WTC11 (cell line): ENCODE measurements at regions not wholly inside any gene's neighbourhood (a gene's known extent, or its start where the extent isn't known, plus 50 kb on each side); places are given as distances from the start of the nearest gene placed in this dataset.

Experiments used
- ATAC-seq: fragments of 200-7000 bp; cut with Tn5 transposase; 2 replicates; pipeline ENCODE4 v1.10.0; 2021; ENCODE audit warnings: mild to moderate bottlenecking, moderate library complexity
- CTCF ChIA-PET: fragments of 300-600 bp; sonication (Branson Sonifier 250); formaldehyde crosslinking; loops from one replicate; lab custom pipeline; 2021; ENCODE audit warnings: antibody characterized with exemption; lab: Charles Lee
- POLR2A ChIA-PET: fragments of 350-600 bp; sonication (Branson Sonifier 250); formaldehyde crosslinking; loops from one replicate; lab custom pipeline; 2021; ENCODE audit warnings: antibody characterized with exemption; lab: Charles Lee
- DNase-seq: peaks from one replicate; pipeline ENCODE4 v3.0.0; 2021; ENCODE audit warnings: low spot score
- H3K27ac Mint-ChIP-seq: 2 replicates; pipeline ENCODE4 v1.8.0; 2021; ENCODE audit warnings: mixed read lengths
- H3K27me3 Mint-ChIP-seq: 2 replicates; pipeline ENCODE4 v1.8.0; 2021; ENCODE audit warnings: low read depth, mild to moderate bottlenecking, moderate library complexity, mixed read lengths
- H3K36me3 Mint-ChIP-seq: 2 replicates; pipeline ENCODE4 v1.8.0; 2021; ENCODE audit warnings: mixed read lengths
- H3K4me1 Mint-ChIP-seq: 2 replicates; pipeline ENCODE4 v1.8.0; 2022; ENCODE audit warnings: mixed read lengths
- H3K4me3 Mint-ChIP-seq: 2 replicates; pipeline ENCODE4 v1.8.0; 2021; ENCODE audit warnings: mild to moderate bottlenecking, moderate library complexity, mixed read lengths
- H3K9me3 Mint-ChIP-seq: 2 replicates; pipeline ENCODE4 v1.8.0; 2021; ENCODE audit warnings: mixed read lengths
- CBFB ChIP-seq: sonication (generic); formaldehyde crosslinking; IDR thresholded peaks from 2 replicates; pipeline ENCODE4 v1.8.1; 2022; ENCODE audit warnings: mild to moderate bottlenecking, low read depth, missing genetic modification reagents
- CREB1 ChIP-seq: sonication (generic); formaldehyde crosslinking; IDR thresholded peaks from 2 replicates; pipeline ENCODE4 v1.8.0; 2023; ENCODE audit warnings: mild to moderate bottlenecking, missing genetic modification reagents
- ELF4 ChIP-seq: sonication (generic); formaldehyde crosslinking; IDR thresholded peaks from 2 replicates; pipeline ENCODE4 v1.8.1; 2022; ENCODE audit warnings: low read depth, mild to moderate bottlenecking, moderate library complexity, missing genetic modification reagents
- HMGA2 ChIP-seq: fragments of 250-450 bp; sonication (Bioruptor Pico); IDR thresholded peaks from 2 replicates; pipeline ENCODE4 v1.4.0; 2021; ENCODE audit warnings: mild to moderate bottlenecking, moderate library complexity
- IRF1 ChIP-seq: sonication (generic); formaldehyde crosslinking; IDR thresholded peaks from 2 replicates; pipeline ENCODE4 v1.8.0; 2023; ENCODE audit warnings: missing genetic modification reagents
- IRF2 ChIP-seq: sonication (generic); formaldehyde crosslinking; IDR thresholded peaks from 2 replicates; pipeline ENCODE4 v1.8.0; 2022; ENCODE audit warnings: low read depth, missing genetic modification reagents, borderline replicate concordance
- JAZF1 ChIP-seq: fragments of 250-450 bp; sonication (Bioruptor Pico); IDR thresholded peaks from 2 replicates; pipeline ENCODE4 v1.9.0; 2021; ENCODE audit warnings: moderate library complexity, mild to moderate bottlenecking, inconsistent platforms
- JUN ChIP-seq: sonication (generic); formaldehyde crosslinking; IDR thresholded peaks from 2 replicates; pipeline ENCODE4 v1.8.0; 2023; ENCODE audit warnings: mild to moderate bottlenecking, missing genetic modification reagents
- NFYB ChIP-seq: sonication (generic); formaldehyde crosslinking; conservative IDR thresholded peaks from 2 replicates; pipeline ENCODE4 v1.8.0; 2022; ENCODE audit warnings: low read depth, missing genetic modification reagents
- OVOL2 ChIP-seq: fragments of 250-450 bp; sonication (Bioruptor Pico); IDR thresholded peaks from 2 replicates; pipeline ENCODE4 v1.9.0; 2021; ENCODE audit warnings: mild to moderate bottlenecking, borderline replicate concordance
- PRRX2 ChIP-seq: fragments of 250-450 bp; sonication (Bioruptor Pico); IDR thresholded peaks from 2 replicates; pipeline ENCODE4 v1.8.0; 2021; ENCODE audit warnings: mild to moderate bottlenecking
- RORB ChIP-seq: fragments of 250-450 bp; sonication (Bioruptor Pico); IDR thresholded peaks from 2 replicates; pipeline ENCODE4 v1.9.0; 2021; ENCODE audit warnings: mild to moderate bottlenecking
- SOX15 ChIP-seq: fragments of 250-450 bp; sonication (Bioruptor Pico); IDR thresholded peaks from 2 replicates; pipeline ENCODE4 v1.9.0; 2021; ENCODE audit warnings: mild to moderate bottlenecking
- STAT6 ChIP-seq: sonication (generic); formaldehyde crosslinking; conservative IDR thresholded peaks from 2 replicates; pipeline ENCODE4 v1.8.1; 2023; ENCODE audit warnings: mild to moderate bottlenecking, low read depth, missing genetic modification reagents, moderate library complexity
- TEAD4 ChIP-seq: sonication (generic); formaldehyde crosslinking; IDR thresholded peaks from 2 replicates; pipeline ENCODE4 v1.8.0; 2022; ENCODE audit warnings: mild to moderate bottlenecking, missing genetic modification reagents
- USF2 ChIP-seq: sonication (generic); formaldehyde crosslinking; IDR thresholded peaks from 2 replicates; pipeline ENCODE4 v1.8.1; 2023; ENCODE audit warnings: mild to moderate bottlenecking, missing genetic modification reagents, moderate library complexity
- ZNF138 ChIP-seq: sonication (generic); formaldehyde crosslinking; conservative IDR thresholded peaks from 2 replicates; pipeline ENCODE4 v1.8.1; 2022; ENCODE audit warnings: mild to moderate bottlenecking, moderate library complexity, missing genetic modification reagents
- ZNF219 ChIP-seq: sonication (generic); formaldehyde crosslinking; IDR thresholded peaks from 2 replicates; pipeline ENCODE4 v1.8.0; 2023; ENCODE audit warnings: missing genetic modification reagents, mild to moderate bottlenecking, borderline replicate concordance
- ZNF317 ChIP-seq: sonication (generic); formaldehyde crosslinking; IDR thresholded peaks from 2 replicates; pipeline ENCODE4 v1.8.1; 2023; ENCODE audit warnings: low read depth, mild to moderate bottlenecking, moderate library complexity, missing genetic modification reagents, borderline replicate concordance
- TF ChIP-seq, protein P1 (sequence below): fragments of 250-450 bp; sonication (Bioruptor Pico); conservative IDR thresholded peaks from 2 replicates; pipeline ENCODE4 v1.9.0; 2021; ENCODE audit warnings: mild to moderate bottlenecking
- TF ChIP-seq, protein P2 (sequence below): sonication (generic); formaldehyde crosslinking; IDR thresholded peaks from 2 replicates; pipeline ENCODE4 v1.8.0; 2022; ENCODE audit warnings: mild to moderate bottlenecking, missing genetic modification reagents
- TF ChIP-seq, protein P3 (sequence below): sonication (generic); formaldehyde crosslinking; IDR thresholded peaks from 2 replicates; pipeline ENCODE4 v1.8.1; 2022; ENCODE audit warnings: mild to moderate bottlenecking, moderate library complexity, missing genetic modification reagents
- TF ChIP-seq, protein P4 (sequence below): sonication (generic); formaldehyde crosslinking; IDR thresholded peaks from 2 replicates; pipeline ENCODE4 v1.8.1; 2022; ENCODE audit warnings: mild to moderate bottlenecking, missing genetic modification reagents, moderate library complexity, borderline replicate concordance
- TF ChIP-seq, protein P5 (sequence below): sonication (generic); formaldehyde crosslinking; IDR thresholded peaks from 2 replicates; pipeline ENCODE4 v1.8.1; 2022; ENCODE audit warnings: missing genetic modification reagents, borderline replicate concordance

- H3K36me3 Mint-ChIP-seq: no peaks in the 10 kb centered on the region
- H3K4me1 Mint-ChIP-seq: peaks cover 20% of the 10 kb centered on the region
- CTCF ChIA-PET: no interaction called here
- H3K4me3 Mint-ChIP-seq: no peak overlapping the region
- H3K27ac Mint-ChIP-seq: peak overlapping the region; percentile 12; the same call in 1 of the 2 replicates
- ATAC-seq (peak; percentile 56), DNase-seq (no peak)
- peaks cover 10% of the 10 kb centered on the region for H3K27me3 Mint-ChIP-seq
- no peaks in the 10 kb centered on the region for H3K9me3 Mint-ChIP-seq
- no peak for TF ChIP-seq ZNF317 (CRISPR knock-in tag)
- TF ChIP-seq, protein P1, sequence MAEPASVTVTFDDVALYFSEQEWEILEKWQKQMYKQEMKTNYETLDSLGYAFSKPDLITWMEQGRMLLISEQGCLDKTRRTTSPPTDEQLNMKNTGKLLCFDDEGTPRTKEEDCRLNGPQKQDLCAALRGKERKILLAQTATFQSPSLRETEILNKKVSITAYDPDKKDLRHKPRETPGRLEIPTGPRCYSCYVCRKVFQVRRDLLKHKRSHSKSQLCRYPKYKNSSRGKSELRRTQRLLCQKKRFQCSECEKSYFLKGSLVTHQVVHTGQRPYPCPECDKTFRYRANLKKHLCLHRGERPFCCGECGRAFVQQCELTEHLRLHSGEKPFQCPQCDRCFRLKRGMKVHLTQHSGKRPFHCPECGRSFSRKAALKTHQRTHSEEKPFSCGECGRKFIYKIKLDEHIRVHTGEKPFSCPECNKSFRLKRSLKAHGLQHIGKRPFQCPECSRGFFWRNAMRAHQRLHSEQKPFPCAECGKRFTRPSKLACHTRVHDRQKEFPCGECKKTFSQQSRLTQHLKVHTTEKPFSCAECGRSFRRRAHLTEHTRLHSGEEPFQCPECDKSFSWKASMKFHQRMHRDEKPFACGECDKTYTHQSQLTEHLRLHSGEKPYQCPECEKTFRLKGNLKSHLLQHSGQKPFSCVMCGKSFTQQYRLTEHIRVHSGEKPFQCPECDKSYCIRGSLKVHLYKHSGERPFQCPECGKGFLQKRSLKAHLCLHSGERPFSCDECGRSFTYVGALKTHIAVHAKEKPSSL: no peak
- no peak for TF ChIP-seq RORB
- no peak for TF ChIP-seq ZNF219 (CRISPR knock-in tag)
- TF ChIP-seq SOX15 (CRISPR knock-in tag): no peak
- TF ChIP-seq IRF2 (CRISPR knock-in tag): no peak
- no peak for TF ChIP-seq IRF1
- TF ChIP-seq JAZF1 (CRISPR knock-in tag): no peak
- TF ChIP-seq OVOL2: no peak
- TF ChIP-seq CREB1 (CRISPR knock-in tag): no peak
- TF ChIP-seq, protein P2, sequence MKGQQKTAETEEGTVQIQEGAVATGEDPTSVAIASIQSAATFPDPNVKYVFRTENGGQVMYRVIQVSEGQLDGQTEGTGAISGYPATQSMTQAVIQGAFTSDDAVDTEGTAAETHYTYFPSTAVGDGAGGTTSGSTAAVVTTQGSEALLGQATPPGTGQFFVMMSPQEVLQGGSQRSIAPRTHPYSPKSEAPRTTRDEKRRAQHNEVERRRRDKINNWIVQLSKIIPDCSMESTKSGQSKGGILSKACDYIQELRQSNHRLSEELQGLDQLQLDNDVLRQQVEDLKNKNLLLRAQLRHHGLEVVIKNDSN (CRISPR knock-in tag): no peak
- TF ChIP-seq, protein P3, sequence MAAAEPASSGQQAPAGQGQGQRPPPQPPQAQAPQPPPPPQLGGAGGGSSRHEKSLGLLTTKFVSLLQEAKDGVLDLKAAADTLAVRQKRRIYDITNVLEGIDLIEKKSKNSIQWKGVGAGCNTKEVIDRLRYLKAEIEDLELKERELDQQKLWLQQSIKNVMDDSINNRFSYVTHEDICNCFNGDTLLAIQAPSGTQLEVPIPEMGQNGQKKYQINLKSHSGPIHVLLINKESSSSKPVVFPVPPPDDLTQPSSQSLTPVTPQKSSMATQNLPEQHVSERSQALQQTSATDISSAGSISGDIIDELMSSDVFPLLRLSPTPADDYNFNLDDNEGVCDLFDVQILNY: no peak
- POLR2A ChIA-PET: no interaction called here
Observed at GRCh38 chr6:78093906-78094305, 441.1 kb downstream of the MEI4 start.

DNA sequence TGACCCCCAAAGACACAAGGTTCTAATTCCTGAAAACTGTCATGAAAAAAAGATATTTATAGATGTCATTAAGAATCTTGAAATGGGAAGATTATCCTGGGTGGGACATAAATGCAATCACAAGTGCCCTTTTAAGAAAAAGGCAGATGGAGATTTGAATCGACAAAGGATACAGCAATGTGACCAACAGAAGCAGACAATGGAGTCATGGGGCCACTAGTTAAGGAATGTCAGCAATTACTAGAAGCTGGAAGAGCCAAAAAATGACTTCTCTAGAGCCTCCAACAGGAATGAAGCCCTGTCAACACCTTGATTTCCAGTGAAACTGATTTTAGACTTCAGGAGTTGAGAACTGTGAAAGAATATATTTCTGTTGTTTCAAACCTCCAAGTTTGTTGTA lies 448.5 kb downstream of the MEI4 start:
- Mint-ChIP-seq H3K4me3 (no peak overlapping the region), H3K27ac (no peak overlapping the region), H3K9me3 (peaks cover 13% of the 10 kb centered on the region), H3K4me1 (peaks cover 12% of the 10 kb centered on the region), H3K27me3 (no peaks in the 10 kb centered on the region; the same call in 1 of the 2 replicates), H3K36me3 (peaks cover 3% of the 10 kb centered on the region; the same call in 1 of the 2 replicates)
- ChIA-PET CTCF (no interaction called here), POLR2A (no interaction called here)
- DNase-seq (no peak), ATAC-seq (peak; percentile 51)
- no peak for TF ChIP-seq HMGA2 (CRISPR knock-in tag)
- no peak for TF ChIP-seq OVOL2
- TF ChIP-seq TEAD4 (CRISPR knock-in tag): no peak

- ChIA-PET CTCF (no interaction called here), POLR2A (no interaction called here)
- ATAC-seq (no peak), DNase-seq (no peak)
- peaks cover 8% of the 10 kb centered on the region for H3K27me3 Mint-ChIP-seq
- H3K9me3 Mint-ChIP-seq: peaks cover 23% of the 10 kb centered on the region
- no peaks in the 10 kb centered on the region for H3K36me3 Mint-ChIP-seq
- no peak overlapping the region for H3K4me3 Mint-ChIP-seq
- no peak overlapping the region for H3K27ac Mint-ChIP-seq
- H3K4me1 Mint-ChIP-seq: no peaks in the 10 kb centered on the region
- TF ChIP-seq ZNF138 (CRISPR knock-in tag) (no peak), USF2 (CRISPR knock-in tag) (no peak), ELF4 (CRISPR knock-in tag) (no peak), STAT6 (no peak), CBFB (no peak), JUN (no peak), PRRX2 (CRISPR knock-in tag) (no peak), NFYB (CRISPR knock-in tag) (no peak)
- TF ChIP-seq, protein P4, sequence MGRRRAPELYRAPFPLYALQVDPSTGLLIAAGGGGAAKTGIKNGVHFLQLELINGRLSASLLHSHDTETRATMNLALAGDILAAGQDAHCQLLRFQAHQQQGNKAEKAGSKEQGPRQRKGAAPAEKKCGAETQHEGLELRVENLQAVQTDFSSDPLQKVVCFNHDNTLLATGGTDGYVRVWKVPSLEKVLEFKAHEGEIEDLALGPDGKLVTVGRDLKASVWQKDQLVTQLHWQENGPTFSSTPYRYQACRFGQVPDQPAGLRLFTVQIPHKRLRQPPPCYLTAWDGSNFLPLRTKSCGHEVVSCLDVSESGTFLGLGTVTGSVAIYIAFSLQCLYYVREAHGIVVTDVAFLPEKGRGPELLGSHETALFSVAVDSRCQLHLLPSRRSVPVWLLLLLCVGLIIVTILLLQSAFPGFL (CRISPR knock-in tag): no peak
- TF ChIP-seq, protein P5, sequence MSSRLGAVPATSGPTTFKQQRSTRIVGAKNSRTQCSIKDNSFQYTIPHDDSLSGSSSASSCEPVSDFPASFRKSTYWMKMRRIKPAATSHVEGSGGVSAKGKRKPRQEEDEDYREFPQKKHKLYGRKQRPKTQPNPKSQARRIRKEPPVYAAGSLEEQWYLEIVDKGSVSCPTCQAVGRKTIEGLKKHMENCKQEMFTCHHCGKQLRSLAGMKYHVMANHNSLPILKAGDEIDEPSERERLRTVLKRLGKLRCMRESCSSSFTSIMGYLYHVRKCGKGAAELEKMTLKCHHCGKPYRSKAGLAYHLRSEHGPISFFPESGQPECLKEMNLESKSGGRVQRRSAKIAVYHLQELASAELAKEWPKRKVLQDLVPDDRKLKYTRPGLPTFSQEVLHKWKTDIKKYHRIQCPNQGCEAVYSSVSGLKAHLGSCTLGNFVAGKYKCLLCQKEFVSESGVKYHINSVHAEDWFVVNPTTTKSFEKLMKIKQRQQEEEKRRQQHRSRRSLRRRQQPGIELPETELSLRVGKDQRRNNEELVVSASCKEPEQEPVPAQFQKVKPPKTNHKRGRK (CRISPR knock-in tag): no peak
Observed at GRCh38 chr6:78110641-78111040, 457.8 kb downstream of the MEI4 start.
